22Rv1 (cell line): ENCODE measurements at regions not wholly inside any gene's neighbourhood (a gene's known extent, or its start where the extent isn't known, plus 50 kb on each side); places are given as distances from the start of the nearest gene placed in this dataset.

Experiments
- ZFX ChIP-seq: fragments of 450-650 bp; IDR thresholded peaks from 2 replicates; pipeline ENCODE4 v1.6.1; 2017; ENCODE audit warnings: antibody characterized with exemption, borderline replicate concordance
- TF ChIP-seq, protein P1 (sequence below): fragments of 450-650 bp; IDR thresholded peaks from 2 replicates; pipeline ENCODE4 v1.5.1; 2017; ENCODE audit warnings: mild to moderate bottlenecking

- TF ChIP-seq, protein P1, sequence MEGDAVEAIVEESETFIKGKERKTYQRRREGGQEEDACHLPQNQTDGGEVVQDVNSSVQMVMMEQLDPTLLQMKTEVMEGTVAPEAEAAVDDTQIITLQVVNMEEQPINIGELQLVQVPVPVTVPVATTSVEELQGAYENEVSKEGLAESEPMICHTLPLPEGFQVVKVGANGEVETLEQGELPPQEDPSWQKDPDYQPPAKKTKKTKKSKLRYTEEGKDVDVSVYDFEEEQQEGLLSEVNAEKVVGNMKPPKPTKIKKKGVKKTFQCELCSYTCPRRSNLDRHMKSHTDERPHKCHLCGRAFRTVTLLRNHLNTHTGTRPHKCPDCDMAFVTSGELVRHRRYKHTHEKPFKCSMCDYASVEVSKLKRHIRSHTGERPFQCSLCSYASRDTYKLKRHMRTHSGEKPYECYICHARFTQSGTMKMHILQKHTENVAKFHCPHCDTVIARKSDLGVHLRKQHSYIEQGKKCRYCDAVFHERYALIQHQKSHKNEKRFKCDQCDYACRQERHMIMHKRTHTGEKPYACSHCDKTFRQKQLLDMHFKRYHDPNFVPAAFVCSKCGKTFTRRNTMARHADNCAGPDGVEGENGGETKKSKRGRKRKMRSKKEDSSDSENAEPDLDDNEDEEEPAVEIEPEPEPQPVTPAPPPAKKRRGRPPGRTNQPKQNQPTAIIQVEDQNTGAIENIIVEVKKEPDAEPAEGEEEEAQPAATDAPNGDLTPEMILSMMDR: no peak
- no peak for TF ChIP-seq ZFX
These were observed 203.9 kb upstream of the BLID start for GRCh38 chr11:122319691-122320620.
